ENCODE measurements at regions not wholly inside any gene's neighbourhood (a gene's known extent, or its start where the extent isn't known, plus 50 kb on each side); places are given as distances from the start of the nearest gene placed in this dataset.

DNA sequence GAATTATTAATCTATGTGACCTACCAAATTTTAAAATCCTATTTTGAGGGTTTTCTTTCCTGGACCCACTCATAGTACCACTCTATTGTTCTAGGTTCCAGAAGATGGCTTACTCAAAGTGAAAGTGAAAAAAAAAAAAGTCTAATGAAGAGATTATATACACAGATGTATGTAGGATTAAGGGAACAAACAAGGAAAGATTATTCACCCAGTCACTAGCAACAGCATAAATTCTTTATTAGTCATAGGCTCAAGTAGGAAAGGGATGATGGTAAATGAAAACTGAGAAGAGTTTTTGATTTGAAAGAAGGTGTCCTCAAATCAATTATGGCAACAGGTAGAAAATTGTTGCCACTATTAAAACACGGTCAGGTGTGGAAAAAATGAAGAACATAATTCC is 923.7 kb downstream of the TBC1D32 start:
- TF ChIP-seq, protein P1, sequence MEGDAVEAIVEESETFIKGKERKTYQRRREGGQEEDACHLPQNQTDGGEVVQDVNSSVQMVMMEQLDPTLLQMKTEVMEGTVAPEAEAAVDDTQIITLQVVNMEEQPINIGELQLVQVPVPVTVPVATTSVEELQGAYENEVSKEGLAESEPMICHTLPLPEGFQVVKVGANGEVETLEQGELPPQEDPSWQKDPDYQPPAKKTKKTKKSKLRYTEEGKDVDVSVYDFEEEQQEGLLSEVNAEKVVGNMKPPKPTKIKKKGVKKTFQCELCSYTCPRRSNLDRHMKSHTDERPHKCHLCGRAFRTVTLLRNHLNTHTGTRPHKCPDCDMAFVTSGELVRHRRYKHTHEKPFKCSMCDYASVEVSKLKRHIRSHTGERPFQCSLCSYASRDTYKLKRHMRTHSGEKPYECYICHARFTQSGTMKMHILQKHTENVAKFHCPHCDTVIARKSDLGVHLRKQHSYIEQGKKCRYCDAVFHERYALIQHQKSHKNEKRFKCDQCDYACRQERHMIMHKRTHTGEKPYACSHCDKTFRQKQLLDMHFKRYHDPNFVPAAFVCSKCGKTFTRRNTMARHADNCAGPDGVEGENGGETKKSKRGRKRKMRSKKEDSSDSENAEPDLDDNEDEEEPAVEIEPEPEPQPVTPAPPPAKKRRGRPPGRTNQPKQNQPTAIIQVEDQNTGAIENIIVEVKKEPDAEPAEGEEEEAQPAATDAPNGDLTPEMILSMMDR (conservative IDR thresholded peaks at IDR 0.05): no peak
- no peak for TF ChIP-seq ZFX (IDR thresholded peaks at IDR 0.05)

Data from C4-2B (cell line).